DOHH2 (cell line): ENCODE measurements at regions not wholly inside any gene's neighbourhood (a gene's known extent, or its start where the extent isn't known, plus 50 kb on each side); places are given as distances from the start of the nearest gene placed in this dataset.

ENCODE experiments used
- H3F3A ChIP-seq: fragments of 200-600 bp; sonication (generic), shearing (Covaris generic); 2 replicates; pipeline ENCODE4 v1.6.0; 2016; ENCODE audit warnings: antibody characterized with exemption, mild to moderate bottlenecking; ENCODE audit not compliant: control insufficient read depth, insufficient read depth
- H3K27ac ChIP-seq: fragments of 200-600 bp; sonication (generic); 2 replicates; pipeline ENCODE4 v1.5.1; 2014; ENCODE audit warnings: low read depth, mild to moderate bottlenecking, low read length, moderate library complexity
- H3K27me3 ChIP-seq: fragments of 200-600 bp; sonication (generic); 2 replicates; pipeline ENCODE4 v1.6.1; 2014; ENCODE audit warnings: mild to moderate bottlenecking, low read length, mixed read lengths; ENCODE audit not compliant: control insufficient read depth
- H3K36me3 ChIP-seq: fragments of 200-600 bp; sonication (generic); 2 replicates; pipeline ENCODE4 v1.6.1; 2014; ENCODE audit warnings: mild to moderate bottlenecking, low read length, moderate library complexity, mixed read lengths; ENCODE audit not compliant: control insufficient read depth
- H3K4me1 ChIP-seq: fragments of 200-600 bp; sonication (generic); 2 replicates; pipeline ENCODE4 v1.6.1; 2014; ENCODE audit warnings: mild to moderate bottlenecking, low read length, mixed read lengths; ENCODE audit not compliant: control insufficient read depth
- H3K4me2 ChIP-seq: fragments of 200-600 bp; sonication (generic); 2 replicates; pipeline ENCODE4 v1.6.0; 2014; ENCODE audit warnings: mild to moderate bottlenecking, low read length, moderate library complexity
- H3K4me3 ChIP-seq: fragments of 200-600 bp; sonication (generic); 2 replicates; pipeline ENCODE4 v1.5.1; 2014; ENCODE audit warnings: mild to moderate bottlenecking, low read length, mixed read lengths
- H3K79me2 ChIP-seq: fragments of 200-600 bp; sonication (generic); 2 replicates; pipeline ENCODE4 v1.6.1; 2014; ENCODE audit warnings: mild to moderate bottlenecking, low read length, mixed read lengths; ENCODE audit not compliant: control insufficient read depth
- H3K9me2 ChIP-seq: fragments of 200-600 bp; sonication (generic); replicated peaks from 2 replicates; pipeline ENCODE4 v1.6.1; 2014; ENCODE audit warnings: mild to moderate bottlenecking, low read length, mixed read lengths; ENCODE audit not compliant: control insufficient read depth
- H3K9me3 ChIP-seq: fragments of 200-600 bp; sonication (generic); 2 replicates; pipeline ENCODE4 v1.6.1; 2014; ENCODE audit warnings: antibody characterized with exemption, low read length, mixed read lengths; ENCODE audit not compliant: control insufficient read depth, insufficient read depth
- H4K20me1 ChIP-seq: fragments of 200-600 bp; sonication (generic); 2 replicates; pipeline ENCODE4 v1.6.0; 2014; ENCODE audit warnings: low read depth, mild to moderate bottlenecking, antibody characterized with exemption, low read length, moderate library complexity; ENCODE audit not compliant: control insufficient read depth, insufficient read depth
- CTCF ChIP-seq: fragments of 200-600 bp; sonication (generic); IDR thresholded peaks from one replicate; pipeline ENCODE4 v1.5.1; 2014; ENCODE audit warnings: antibody characterized with exemption, mild to moderate bottlenecking, low read depth, low read length; ENCODE audit not compliant: poor library complexity, severe bottlenecking
- EZH2phosphoT487 ChIP-seq: fragments of 200-600 bp; sonication (generic); IDR thresholded peaks from 2 replicates; pipeline ENCODE4 v1.6.1; 2017; ENCODE audit warnings: borderline replicate concordance, mild to moderate bottlenecking, antibody characterized with exemption, low read length, moderate library complexity, mixed read lengths

DNA sequence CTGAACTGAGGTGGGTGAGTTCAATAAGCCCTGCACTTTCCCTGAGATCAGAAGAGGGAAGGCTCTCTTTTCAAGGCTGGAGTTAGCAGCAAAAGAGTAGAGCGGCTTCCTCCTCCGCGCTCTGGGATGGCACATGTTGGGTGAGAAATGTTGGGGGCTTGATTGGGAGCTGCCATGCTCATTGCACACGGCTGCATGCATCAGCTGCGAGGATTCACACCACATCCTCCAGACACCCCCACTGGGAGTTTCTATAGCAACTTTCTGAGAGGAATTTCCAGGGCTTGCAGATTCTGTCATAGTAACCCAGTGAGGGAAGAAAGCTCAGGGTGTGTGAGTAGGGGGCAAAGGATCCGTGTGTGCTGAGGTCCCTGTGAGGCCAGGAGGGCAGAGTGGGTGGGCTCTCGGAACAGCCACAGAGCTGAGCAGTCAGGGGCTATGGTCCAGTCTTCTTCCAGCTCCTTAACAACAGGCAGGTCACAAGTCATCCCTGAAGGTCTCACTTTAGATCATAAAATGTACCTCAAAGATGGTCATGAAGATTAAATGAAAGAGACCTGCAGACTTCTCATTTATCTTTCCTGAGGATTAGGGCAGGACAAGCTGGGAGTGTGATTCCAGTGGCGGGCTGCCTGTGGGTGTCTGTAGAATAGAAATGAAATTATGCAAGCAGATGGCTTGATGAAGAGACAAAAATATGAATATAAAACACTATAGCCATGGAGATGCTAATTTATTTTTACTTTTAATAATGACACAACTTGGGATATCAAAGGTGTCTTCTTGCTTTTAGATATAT is 75.7 kb upstream of the CHRNA7 start:
- no peaks in the 10 kb centered on the region for H3K79me2 ChIP-seq
- H3K4me3 ChIP-seq, result no peak overlapping the region
- H4K20me1 ChIP-seq, result no peaks in the 10 kb centered on the region
- H3K4me2 ChIP-seq, result no peak overlapping the region
- H3K27me3 ChIP-seq, result no peaks in the 10 kb centered on the region
- TF ChIP-seq EZH2phosphoT487 (no peak), CTCF (no peak)
- H3K36me3 ChIP-seq, result no peaks in the 10 kb centered on the region
- H3F3A ChIP-seq, result no peaks in the 10 kb centered on the region
- no peaks in the 10 kb centered on the region; the same call in 1 of the 2 replicates for H3K9me3 ChIP-seq
- H3K4me1 ChIP-seq, result no peaks in the 10 kb centered on the region
- H3K9me2 ChIP-seq, result no peaks in the 10 kb centered on the region
- H3K27ac ChIP-seq, result no peak overlapping the region

DNA sequence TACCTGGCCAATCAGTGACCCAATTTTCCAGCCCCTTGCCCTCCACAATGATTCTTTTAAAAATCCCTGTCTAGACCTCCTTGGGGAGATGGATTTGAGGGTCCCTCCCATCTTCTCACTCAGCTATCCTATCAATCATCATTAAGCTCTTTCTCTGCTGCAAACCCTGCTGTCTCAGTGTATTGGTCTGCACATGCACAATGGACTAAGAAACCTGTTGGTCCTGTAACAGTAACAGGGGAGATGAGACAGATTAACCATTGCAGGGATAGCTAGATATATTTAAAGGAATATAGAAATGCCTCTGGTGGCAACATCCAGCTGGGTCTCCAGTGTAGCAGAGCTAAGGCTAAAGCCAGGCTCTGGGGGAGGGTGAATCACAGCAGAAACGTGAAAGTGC is 74.6 kb upstream of the CHRNA7 start:
- no peak overlapping the region for H3K27ac ChIP-seq
- H3F3A ChIP-seq, result no peaks in the 10 kb centered on the region
- H3K27me3 ChIP-seq, result no peaks in the 10 kb centered on the region
- H3K4me2 ChIP-seq, result no peak overlapping the region
- H3K9me3 ChIP-seq, result no peaks in the 10 kb centered on the region; the same call in 1 of the 2 replicates
- no peaks in the 10 kb centered on the region for H4K20me1 ChIP-seq
- no peak overlapping the region for H3K4me3 ChIP-seq
- no peaks in the 10 kb centered on the region for H3K79me2 ChIP-seq
- no peaks in the 10 kb centered on the region for H3K4me1 ChIP-seq
- no peaks in the 10 kb centered on the region for H3K36me3 ChIP-seq
- no peak for TF ChIP-seq EZH2phosphoT487
- no peak for TF ChIP-seq CTCF
- H3K9me2 ChIP-seq, result no peaks in the 10 kb centered on the region

DNA sequence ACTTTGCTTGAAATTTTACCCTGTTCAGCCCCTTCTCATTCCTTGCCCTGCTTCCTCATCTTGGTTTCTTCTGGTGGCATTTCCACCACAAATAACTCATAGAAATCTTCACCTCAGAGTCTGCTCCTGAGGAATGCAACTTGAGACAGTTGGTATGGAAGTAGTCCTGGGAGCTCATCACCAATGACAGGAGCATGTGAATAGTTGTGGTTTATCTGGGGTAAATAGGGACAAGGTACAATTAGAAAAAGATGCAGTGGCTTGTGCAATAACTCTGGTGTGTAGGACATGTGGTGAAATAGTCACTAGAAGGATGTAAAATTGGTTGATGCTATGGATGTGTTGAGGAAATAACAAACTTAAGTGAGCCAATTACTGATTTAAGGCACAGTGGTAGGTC is 72.7 kb upstream of the CHRNA7 start:
- Histone ChIP-seq H3K4me2 (no peak overlapping the region), H3F3A (no peaks in the 10 kb centered on the region)

More for the DNA sequence above, 72.7 kb upstream of the CHRNA7 start:
- H3K79me2 ChIP-seq, result no peaks in the 10 kb centered on the region
- no peaks in the 10 kb centered on the region for H3K4me1 ChIP-seq
- H4K20me1 ChIP-seq, result no peaks in the 10 kb centered on the region
- no peaks in the 10 kb centered on the region for H3K27me3 ChIP-seq
- H3K9me3 ChIP-seq, result no peaks in the 10 kb centered on the region; the same call in 1 of the 2 replicates
- no peak overlapping the region for H3K27ac ChIP-seq
- no peak overlapping the region for H3K4me3 ChIP-seq
- H3K9me2 ChIP-seq, result no peaks in the 10 kb centered on the region
- H3K36me3 ChIP-seq, result no peaks in the 10 kb centered on the region
- no peak for TF ChIP-seq EZH2phosphoT487
- TF ChIP-seq CTCF, result no peak
